HEK293T (cell line): ENCODE measurements at regions not wholly inside any gene's neighbourhood (a gene's known extent, or its start where the extent isn't known, plus 50 kb on each side); places are given as distances from the start of the nearest gene placed in this dataset.

Source experiments
- ARNT ChIP-seq: fragments of 450-650 bp; IDR thresholded peaks from 2 replicates; pipeline ENCODE4 v1.6.1; 2017; ENCODE audit warnings: mild to moderate bottlenecking
- HDGF ChIP-seq: fragments of 450-650 bp; IDR thresholded peaks from 2 replicates; pipeline ENCODE4 v1.6.1; 2017; ENCODE audit warnings: antibody characterized with exemption, borderline replicate concordance
- L3MBTL2 ChIP-seq: fragments of 450-650 bp; conservative IDR thresholded peaks from 2 replicates; pipeline ENCODE4 v1.6.1; 2016; ENCODE audit warnings: mild to moderate bottlenecking
- SP1 ChIP-seq: fragments of 450-650 bp; IDR thresholded peaks from 2 replicates; pipeline ENCODE4 v1.6.1; 2017
- TARDBP ChIP-seq: fragments of 450-650 bp; IDR thresholded peaks from 2 replicates; pipeline ENCODE4 v1.6.1; 2016

DNA sequence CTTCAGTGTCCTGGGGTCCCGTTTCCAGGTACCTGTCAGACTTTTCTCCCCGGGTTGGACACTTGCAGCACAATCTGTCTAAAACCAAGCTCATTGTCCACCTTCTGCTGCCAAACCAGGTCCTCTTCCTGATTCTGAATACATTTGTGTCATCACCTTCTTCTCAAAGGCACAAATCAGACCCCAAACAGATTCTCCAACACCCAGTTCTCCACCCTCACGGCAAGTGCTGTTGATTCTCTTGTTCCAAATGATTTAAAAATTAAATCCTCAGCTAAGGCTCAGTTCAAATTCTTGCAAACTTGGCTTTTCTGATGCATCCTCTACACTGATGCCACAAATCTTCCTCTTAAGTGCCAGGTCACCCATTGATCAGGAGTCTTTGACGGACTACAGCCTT is 122.5 kb upstream of the LDB2 start:
- TF ChIP-seq L3MBTL2 (no peak), ARNT (no peak), TARDBP (no peak), SP1 (no peak), HDGF (no peak)
